Fibroblast of lung (primary cell): ENCODE measurements at regions not wholly inside any gene's neighbourhood (a gene's known extent, or its start where the extent isn't known, plus 50 kb on each side); places are given as distances from the start of the nearest gene placed in this dataset.

Experiments
- EZH2 ChIP-seq: IDR thresholded peaks from 2 replicates; pipeline ENCODE4 v1.5.1; 2012; ENCODE audit warnings: low read length, control low read depth, mild to moderate bottlenecking; ENCODE audit errors: missing control alignments
- TF ChIP-seq, protein P1 (sequence below), 2 donors: IDR thresholded peaks in 1 of 2; conservative IDR thresholded peaks in 1 of 2; 1 replicate in 1 of 2; 2 replicates in 1 of 2; pipeline ENCODE4 v1.5.1; 2011 to 2012; ENCODE audit warnings: low read length in 2 of 2, control low read depth in 1 of 2, inconsistent platforms in 1 of 2, low read depth in 1 of 2, mild to moderate bottlenecking in 1 of 2

DNA sequence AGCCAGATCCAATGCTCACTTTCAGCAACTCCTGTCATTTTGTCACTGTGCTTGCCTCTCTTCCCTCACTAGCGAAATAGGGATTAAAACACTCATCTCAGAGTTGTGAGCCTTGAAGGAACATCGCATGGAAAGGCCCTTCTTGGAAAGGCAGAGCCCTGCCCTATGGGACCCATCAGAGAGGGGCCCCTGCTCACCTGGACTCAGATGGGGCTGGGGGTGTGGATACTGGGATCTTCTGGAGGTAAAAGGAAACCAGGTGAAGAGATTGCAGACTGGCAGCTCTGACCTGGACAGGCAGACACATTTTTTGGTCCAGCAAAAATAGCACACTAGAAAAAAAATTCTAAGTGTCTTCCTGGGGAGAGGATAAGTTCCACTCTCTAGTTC, 54.2 kb upstream of the EPS8L3 start:
- TF ChIP-seq, protein P1, sequence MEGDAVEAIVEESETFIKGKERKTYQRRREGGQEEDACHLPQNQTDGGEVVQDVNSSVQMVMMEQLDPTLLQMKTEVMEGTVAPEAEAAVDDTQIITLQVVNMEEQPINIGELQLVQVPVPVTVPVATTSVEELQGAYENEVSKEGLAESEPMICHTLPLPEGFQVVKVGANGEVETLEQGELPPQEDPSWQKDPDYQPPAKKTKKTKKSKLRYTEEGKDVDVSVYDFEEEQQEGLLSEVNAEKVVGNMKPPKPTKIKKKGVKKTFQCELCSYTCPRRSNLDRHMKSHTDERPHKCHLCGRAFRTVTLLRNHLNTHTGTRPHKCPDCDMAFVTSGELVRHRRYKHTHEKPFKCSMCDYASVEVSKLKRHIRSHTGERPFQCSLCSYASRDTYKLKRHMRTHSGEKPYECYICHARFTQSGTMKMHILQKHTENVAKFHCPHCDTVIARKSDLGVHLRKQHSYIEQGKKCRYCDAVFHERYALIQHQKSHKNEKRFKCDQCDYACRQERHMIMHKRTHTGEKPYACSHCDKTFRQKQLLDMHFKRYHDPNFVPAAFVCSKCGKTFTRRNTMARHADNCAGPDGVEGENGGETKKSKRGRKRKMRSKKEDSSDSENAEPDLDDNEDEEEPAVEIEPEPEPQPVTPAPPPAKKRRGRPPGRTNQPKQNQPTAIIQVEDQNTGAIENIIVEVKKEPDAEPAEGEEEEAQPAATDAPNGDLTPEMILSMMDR (conservative IDR thresholded peaks at IDR 0.05 in 1 of 2, IDR thresholded peaks at IDR 0.05 in 1 of 2; ENCODE audit: low read depth in 1 of 2, low read length in 2 of 2): no peak
- no peak for TF ChIP-seq EZH2
